ENCODE measurements at regions not wholly inside any gene's neighbourhood (a gene's known extent, or its start where the extent isn't known, plus 50 kb on each side); places are given as distances from the start of the nearest gene placed in this dataset.

DNA sequence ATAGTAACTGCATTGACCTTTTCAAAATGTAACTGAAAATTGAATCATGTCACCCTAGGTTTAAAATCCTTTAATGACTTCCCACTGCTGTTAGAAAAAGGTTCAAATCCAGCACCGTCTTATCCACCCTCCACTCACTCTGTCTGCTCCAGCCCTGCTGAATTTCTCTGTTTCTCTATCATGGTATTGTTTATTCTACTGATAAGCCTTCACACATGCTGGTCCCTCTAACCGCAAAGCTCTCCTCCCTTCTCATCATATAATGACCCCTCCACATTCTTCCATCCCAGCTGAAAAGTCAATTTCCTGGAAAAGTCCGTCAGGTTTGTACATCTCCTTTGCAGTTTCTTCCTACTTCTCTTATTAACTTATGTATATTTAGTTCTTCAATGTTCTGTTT is 389.2 kb upstream of the F9 start:
- TF ChIP-seq, protein P1, sequence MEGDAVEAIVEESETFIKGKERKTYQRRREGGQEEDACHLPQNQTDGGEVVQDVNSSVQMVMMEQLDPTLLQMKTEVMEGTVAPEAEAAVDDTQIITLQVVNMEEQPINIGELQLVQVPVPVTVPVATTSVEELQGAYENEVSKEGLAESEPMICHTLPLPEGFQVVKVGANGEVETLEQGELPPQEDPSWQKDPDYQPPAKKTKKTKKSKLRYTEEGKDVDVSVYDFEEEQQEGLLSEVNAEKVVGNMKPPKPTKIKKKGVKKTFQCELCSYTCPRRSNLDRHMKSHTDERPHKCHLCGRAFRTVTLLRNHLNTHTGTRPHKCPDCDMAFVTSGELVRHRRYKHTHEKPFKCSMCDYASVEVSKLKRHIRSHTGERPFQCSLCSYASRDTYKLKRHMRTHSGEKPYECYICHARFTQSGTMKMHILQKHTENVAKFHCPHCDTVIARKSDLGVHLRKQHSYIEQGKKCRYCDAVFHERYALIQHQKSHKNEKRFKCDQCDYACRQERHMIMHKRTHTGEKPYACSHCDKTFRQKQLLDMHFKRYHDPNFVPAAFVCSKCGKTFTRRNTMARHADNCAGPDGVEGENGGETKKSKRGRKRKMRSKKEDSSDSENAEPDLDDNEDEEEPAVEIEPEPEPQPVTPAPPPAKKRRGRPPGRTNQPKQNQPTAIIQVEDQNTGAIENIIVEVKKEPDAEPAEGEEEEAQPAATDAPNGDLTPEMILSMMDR (IDR thresholded peaks at IDR 0.05; ENCODE audit: low read depth, low read length), result no peak
- no peak overlapping the region for H3K4me3 ChIP-seq (ENCODE audit: low read depth, low read length)

DNA sequence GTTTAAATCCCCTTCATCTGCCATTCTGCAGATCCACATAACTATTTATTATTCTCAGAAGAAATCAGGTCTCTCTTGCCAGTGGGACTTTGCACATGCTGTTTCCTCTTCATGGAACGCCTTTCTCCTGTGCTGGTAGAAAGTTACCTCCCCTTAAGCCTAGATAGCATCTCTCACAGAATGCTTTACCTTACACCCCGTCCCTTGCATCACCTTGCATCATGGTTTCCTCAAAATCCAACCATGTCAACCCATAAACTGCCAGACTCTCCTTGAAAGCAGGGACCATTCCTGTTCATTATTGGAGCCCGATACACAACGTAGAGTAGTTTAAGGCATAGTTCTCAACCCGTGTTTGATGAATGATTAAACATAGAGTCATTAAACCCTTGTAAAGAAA is 396.2 kb upstream of the F9 start:
- TF ChIP-seq, protein P1 (IDR thresholded peaks at IDR 0.05; ENCODE audit: low read depth, low read length), result no peak
- no peak overlapping the region for H3K4me3 ChIP-seq (ENCODE audit: low read depth, low read length)

DNA sequence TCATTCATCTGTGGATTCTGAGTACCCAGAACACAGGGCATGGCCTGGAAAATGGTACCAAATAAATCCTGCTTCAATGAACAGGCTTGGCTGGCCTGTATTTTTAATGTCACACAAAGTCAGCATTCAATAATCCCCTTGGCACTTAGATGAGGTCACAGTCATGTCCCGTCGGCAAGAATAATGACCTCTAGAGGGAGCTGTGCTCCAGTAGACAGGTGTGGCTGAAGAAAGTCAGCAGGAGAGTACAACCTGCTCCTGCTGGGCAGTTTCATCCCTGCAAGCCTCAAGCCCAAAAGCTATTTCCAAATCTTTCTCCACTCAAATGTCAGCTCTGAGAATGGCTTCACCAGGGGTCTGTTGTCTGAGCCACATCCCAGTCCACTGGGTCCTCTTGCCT is 404.0 kb upstream of the F9 start:
- TF ChIP-seq, protein P1 (IDR thresholded peaks at IDR 0.05; ENCODE audit: low read depth, low read length), result no peak
- no peak overlapping the region for H3K4me3 ChIP-seq (ENCODE audit: low read depth, low read length)

DNA sequence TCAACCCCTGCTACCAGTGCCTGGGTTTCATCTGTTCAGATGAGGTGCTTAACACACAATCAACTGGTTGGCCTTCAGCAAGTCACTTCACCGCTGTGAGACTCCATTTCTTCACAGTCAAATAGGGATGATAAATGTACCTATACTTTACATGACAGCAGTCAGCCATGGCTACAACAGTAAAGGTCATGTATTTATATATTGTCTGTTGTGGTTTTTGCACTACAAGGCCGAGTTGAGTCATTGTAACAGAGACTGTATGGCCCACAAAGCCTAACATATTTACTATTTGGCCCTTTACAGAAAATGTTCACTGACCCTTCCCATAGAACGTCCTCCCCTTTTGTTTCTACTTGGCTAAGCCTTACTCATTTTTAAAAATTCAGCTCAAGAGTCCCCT is 404.6 kb upstream of the F9 start:
- no peak overlapping the region for H3K4me3 ChIP-seq (ENCODE audit: low read depth, low read length)
- TF ChIP-seq, protein P1 (IDR thresholded peaks at IDR 0.05; ENCODE audit: low read depth, low read length), result no peak

DNA sequence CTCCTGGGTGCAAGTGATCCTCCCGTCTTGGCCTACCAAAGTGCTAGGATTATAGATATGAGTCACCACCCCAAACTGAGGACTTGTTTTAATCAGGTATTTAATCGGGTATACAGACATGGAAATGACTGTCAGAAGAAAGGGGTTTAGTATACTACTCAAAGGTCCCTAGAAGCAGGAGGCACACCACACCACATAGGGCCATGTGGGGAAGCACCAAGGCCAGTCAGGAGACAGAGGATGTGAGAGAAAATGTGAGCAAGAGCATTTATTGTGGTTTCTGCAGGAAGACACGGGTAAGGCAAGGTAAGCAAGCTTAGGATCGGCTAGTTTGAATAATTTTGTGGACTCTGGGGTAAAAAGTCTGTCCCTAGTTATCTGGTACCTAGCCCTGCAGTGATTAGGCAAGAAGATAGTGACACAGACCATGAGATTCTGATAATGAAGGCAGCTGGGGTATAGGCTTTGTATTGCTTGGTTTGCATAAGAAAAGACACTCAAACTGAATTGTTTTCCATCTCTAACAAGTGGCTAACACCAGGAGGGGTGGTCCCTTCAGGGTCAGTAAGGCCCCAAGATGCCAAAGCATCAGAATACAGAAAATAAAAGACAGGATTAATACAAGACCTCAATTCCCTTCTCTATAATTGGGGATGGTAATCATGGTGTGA is 408.8 kb upstream of the F9 start:
- TF ChIP-seq, protein P1 (IDR thresholded peaks at IDR 0.05; ENCODE audit: low read depth, low read length), result no peak
- H3K4me3 ChIP-seq (ENCODE audit: low read depth, low read length), result no peak overlapping the region

DNA sequence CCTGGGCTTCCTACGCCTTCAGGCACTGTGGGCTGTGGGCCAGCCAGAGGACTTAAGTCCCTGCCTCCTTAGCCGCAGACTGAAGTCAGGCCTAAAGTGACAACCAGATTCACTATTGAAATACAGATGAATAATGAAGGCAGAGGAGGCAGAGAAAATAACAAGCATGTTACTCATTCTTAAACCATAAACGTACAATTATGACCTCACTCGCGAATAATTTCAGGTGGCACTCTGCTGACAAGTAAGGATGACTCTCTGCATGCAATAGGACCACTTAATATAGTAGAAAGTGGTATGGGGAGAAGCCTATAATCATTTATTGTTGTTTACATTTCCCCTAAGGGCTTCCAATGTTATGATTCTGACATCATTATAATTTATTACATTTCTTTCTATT is 409.2 kb upstream of the FGF13 start:
- TF ChIP-seq, protein P1 (IDR thresholded peaks at IDR 0.05; ENCODE audit: low read depth, low read length), result no peak
- H3K4me3 ChIP-seq (ENCODE audit: low read depth, low read length), result no peak overlapping the region

DNA sequence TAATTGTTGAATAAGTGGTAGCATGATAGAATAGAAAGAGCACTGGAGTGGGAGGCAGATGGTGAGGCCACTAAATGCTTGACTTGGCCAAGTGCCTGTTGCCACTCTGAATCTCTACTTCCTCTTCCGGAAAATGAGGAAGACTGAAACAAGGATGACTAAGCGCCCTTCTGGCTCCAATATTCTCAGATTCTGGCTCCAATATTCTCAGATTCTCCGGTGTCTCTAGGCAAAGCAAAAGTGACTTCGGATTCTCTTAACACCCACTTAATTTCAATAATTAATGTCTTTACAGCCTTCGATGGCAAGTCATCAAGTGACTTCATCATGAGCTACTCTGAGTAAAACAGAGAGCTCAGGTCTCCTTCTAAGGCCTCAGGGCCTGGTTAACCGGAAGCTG is 402.2 kb upstream of the FGF13 start:
- TF ChIP-seq, protein P1 (IDR thresholded peaks at IDR 0.05; ENCODE audit: low read depth, low read length), result no peak
- H3K4me3 ChIP-seq (ENCODE audit: low read depth, low read length), result no peak overlapping the region

Data from WI38 (cell line).